ENCODE measurements at regions not wholly inside any gene's neighbourhood (a gene's known extent, or its start where the extent isn't known, plus 50 kb on each side); places are given as distances from the start of the nearest gene placed in this dataset.

- TF ChIP-seq, protein P1, sequence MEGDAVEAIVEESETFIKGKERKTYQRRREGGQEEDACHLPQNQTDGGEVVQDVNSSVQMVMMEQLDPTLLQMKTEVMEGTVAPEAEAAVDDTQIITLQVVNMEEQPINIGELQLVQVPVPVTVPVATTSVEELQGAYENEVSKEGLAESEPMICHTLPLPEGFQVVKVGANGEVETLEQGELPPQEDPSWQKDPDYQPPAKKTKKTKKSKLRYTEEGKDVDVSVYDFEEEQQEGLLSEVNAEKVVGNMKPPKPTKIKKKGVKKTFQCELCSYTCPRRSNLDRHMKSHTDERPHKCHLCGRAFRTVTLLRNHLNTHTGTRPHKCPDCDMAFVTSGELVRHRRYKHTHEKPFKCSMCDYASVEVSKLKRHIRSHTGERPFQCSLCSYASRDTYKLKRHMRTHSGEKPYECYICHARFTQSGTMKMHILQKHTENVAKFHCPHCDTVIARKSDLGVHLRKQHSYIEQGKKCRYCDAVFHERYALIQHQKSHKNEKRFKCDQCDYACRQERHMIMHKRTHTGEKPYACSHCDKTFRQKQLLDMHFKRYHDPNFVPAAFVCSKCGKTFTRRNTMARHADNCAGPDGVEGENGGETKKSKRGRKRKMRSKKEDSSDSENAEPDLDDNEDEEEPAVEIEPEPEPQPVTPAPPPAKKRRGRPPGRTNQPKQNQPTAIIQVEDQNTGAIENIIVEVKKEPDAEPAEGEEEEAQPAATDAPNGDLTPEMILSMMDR (conservative IDR thresholded peaks at IDR 0.05; ENCODE audit: low read length) = no peak
- TF ChIP-seq EZH2phosphoT487 (IDR thresholded peaks at IDR 0.05; ENCODE audit: borderline replicate concordance) = no peak
Measured at GRCh38 chr12:40586823-40587222, 105.4 kb upstream of the CNTN1 start.
